Liver (tissue), 3 donors: ENCODE measurements at regions not wholly inside any gene's neighbourhood (a gene's known extent, or its start where the extent isn't known, plus 50 kb on each side); places are given as distances from the start of the nearest gene placed in this dataset.

ENCODE experiments used
- CTCF ChIP-seq: fragments of 150-350 bp; IDR thresholded peaks from 2 replicates; pipeline ENCODE4 v1.5.1; 2017; ENCODE audit warnings: improper control_type of control experiment, low read depth, low read length; ENCODE audit not compliant: missing input control
- GABPA ChIP-seq, 2 donors: IDR thresholded peaks in 1 of 2; conservative IDR thresholded peaks in 1 of 2; 2 replicates each; pipeline ENCODE4 v1.6.1; 2016; ENCODE audit warnings: antibody characterized with exemption in 2 of 2, mild to moderate bottlenecking in 1 of 2, moderate library complexity in 1 of 2
- MAX ChIP-seq: IDR thresholded peaks from 2 replicates; pipeline ENCODE4 v1.6.1; 2016; ENCODE audit warnings: antibody characterized with exemption
- SP1 ChIP-seq: IDR thresholded peaks from 2 replicates; pipeline ENCODE4 v1.6.1; 2018; ENCODE audit warnings: antibody characterized with exemption, mild to moderate bottlenecking
- TAF1 ChIP-seq: conservative IDR thresholded peaks from 2 replicates; pipeline ENCODE4 v1.6.1; 2016; ENCODE audit warnings: antibody characterized with exemption, mild to moderate bottlenecking
- ZBTB33 ChIP-seq: IDR thresholded peaks from 2 replicates; pipeline ENCODE4 v1.6.1; 2016; ENCODE audit warnings: antibody characterized with exemption
- TF ChIP-seq, protein P1 (sequence below): IDR thresholded peaks from 2 replicates; pipeline ENCODE4 v1.6.1; 2016; ENCODE audit warnings: antibody characterized with exemption, mild to moderate bottlenecking
- TF ChIP-seq, protein P2 (sequence below): IDR thresholded peaks from 2 replicates; pipeline ENCODE4 v1.6.1; 2016; ENCODE audit warnings: antibody characterized with exemption
- donor health status: healthy.
- donor health status: healthy.

GRCh38 chr3:127360647-127361046 lies 72.8 kb upstream of the PRR20G start:
- TF ChIP-seq, protein P1, sequence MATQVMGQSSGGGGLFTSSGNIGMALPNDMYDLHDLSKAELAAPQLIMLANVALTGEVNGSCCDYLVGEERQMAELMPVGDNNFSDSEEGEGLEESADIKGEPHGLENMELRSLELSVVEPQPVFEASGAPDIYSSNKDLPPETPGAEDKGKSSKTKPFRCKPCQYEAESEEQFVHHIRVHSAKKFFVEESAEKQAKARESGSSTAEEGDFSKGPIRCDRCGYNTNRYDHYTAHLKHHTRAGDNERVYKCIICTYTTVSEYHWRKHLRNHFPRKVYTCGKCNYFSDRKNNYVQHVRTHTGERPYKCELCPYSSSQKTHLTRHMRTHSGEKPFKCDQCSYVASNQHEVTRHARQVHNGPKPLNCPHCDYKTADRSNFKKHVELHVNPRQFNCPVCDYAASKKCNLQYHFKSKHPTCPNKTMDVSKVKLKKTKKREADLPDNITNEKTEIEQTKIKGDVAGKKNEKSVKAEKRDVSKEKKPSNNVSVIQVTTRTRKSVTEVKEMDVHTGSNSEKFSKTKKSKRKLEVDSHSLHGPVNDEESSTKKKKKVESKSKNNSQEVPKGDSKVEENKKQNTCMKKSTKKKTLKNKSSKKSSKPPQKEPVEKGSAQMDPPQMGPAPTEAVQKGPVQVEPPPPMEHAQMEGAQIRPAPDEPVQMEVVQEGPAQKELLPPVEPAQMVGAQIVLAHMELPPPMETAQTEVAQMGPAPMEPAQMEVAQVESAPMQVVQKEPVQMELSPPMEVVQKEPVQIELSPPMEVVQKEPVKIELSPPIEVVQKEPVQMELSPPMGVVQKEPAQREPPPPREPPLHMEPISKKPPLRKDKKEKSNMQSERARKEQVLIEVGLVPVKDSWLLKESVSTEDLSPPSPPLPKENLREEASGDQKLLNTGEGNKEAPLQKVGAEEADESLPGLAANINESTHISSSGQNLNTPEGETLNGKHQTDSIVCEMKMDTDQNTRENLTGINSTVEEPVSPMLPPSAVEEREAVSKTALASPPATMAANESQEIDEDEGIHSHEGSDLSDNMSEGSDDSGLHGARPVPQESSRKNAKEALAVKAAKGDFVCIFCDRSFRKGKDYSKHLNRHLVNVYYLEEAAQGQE, result no peak
- TF ChIP-seq CTCF, result no peak
- TF ChIP-seq, protein P2, sequence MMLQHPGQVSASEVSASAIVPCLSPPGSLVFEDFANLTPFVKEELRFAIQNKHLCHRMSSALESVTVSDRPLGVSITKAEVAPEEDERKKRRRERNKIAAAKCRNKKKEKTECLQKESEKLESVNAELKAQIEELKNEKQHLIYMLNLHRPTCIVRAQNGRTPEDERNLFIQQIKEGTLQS, result no peak
- TF ChIP-seq SP1, result no peak
- no peak for TF ChIP-seq TAF1
- TF ChIP-seq GABPA (IDR thresholded peaks at IDR 0.05 in 1 of 2, conservative IDR thresholded peaks at IDR 0.05 in 1 of 2), result no peak
- no peak for TF ChIP-seq MAX
- TF ChIP-seq ZBTB33, result no peak
